Keratinocyte (primary cell): ENCODE measurements at regions not wholly inside any gene's neighbourhood (a gene's known extent, or its start where the extent isn't known, plus 50 kb on each side); places are given as distances from the start of the nearest gene placed in this dataset.
A peak's percentile ranks its signal among the peaks of the same experiment; 100 is the strongest.

Experiments used
- DNase-seq: peaks from one replicate; pipeline ENCODE4 v3.0.0-alpha.2; 2011; ENCODE audit warnings: low read depth, missing footprints, low spot score
- FAIRE-seq: peaks from 2 replicates; lab custom pipeline; 2011; peaks lifted over from hg19 to GRCh38; lab: Jason Lieb, UNC
- H2AFZ ChIP-seq: 2 replicates; pipeline ENCODE4 v1.6.0; 2012; ENCODE audit warnings: low read length, control low read depth, inconsistent platforms; ENCODE audit not compliant: control insufficient read depth
- H3K27ac ChIP-seq: 2 replicates; pipeline ENCODE4 v1.5.1; 2011; ENCODE audit warnings: low read length; ENCODE audit not compliant: control insufficient read depth, insufficient read depth
- H3K27me3 ChIP-seq: 3 replicates; pipeline ENCODE4 v1.6.0; 2011; ENCODE audit warnings: low read length; ENCODE audit not compliant: control insufficient read depth, insufficient read depth; ENCODE audit errors: extremely low read depth
- H3K36me3 ChIP-seq, 2 experiments: 2 replicates in 1 of 2; 3 replicates in 1 of 2; pipeline ENCODE4 v1.5.1; 2011; ENCODE audit warnings: low read length in 2 of 2, mild to moderate bottlenecking in 1 of 2; ENCODE audit not compliant: control insufficient read depth in 2 of 2, insufficient read depth in 2 of 2; ENCODE audit errors: extremely low read depth in 1 of 2
- H3K4me1 ChIP-seq: 3 replicates; pipeline ENCODE4 v1.5.1; 2011; ENCODE audit warnings: low read length; ENCODE audit not compliant: control insufficient read depth, insufficient read depth; ENCODE audit errors: extremely low read depth
- H3K4me2 ChIP-seq: 3 replicates; pipeline ENCODE4 v1.6.0; 2011; ENCODE audit warnings: low read depth, low read length; ENCODE audit not compliant: control insufficient read depth, insufficient read depth; ENCODE audit errors: extremely low read depth
- H3K4me3 ChIP-seq, 3 experiments: fragments of 200-600 bp in 1 of 3; sonication (generic) in 1 of 3; 2 replicates in 2 of 3; 3 replicates in 1 of 3; pipeline ENCODE4 v1.5.1; 2011 to 2016; ENCODE audit warnings: low read length in 3 of 3, mild to moderate bottlenecking in 3 of 3, control low read depth in 2 of 3, inconsistent platforms in 1 of 3, low read depth in 1 of 3, mixed read lengths in 1 of 3, mixed run types in 1 of 3, moderate library complexity in 1 of 3; ENCODE audit not compliant: control insufficient read depth in 2 of 3, insufficient read depth in 2 of 3; ENCODE audit errors: extremely low read depth in 1 of 3
- H3K79me2 ChIP-seq: 2 replicates; pipeline ENCODE4 v1.6.0; 2012; ENCODE audit warnings: low read length; ENCODE audit not compliant: control insufficient read depth, insufficient read depth
- H3K9ac ChIP-seq: 3 replicates; pipeline ENCODE4 v1.6.0; 2011; ENCODE audit warnings: low read length; ENCODE audit not compliant: control insufficient read depth, insufficient read depth; ENCODE audit errors: extremely low read depth
- H3K9me1 ChIP-seq: 3 replicates; pipeline ENCODE4 v1.6.0; 2011; ENCODE audit warnings: low read length; ENCODE audit not compliant: control insufficient read depth, insufficient read depth; ENCODE audit errors: extremely low read depth
- H3K9me3 ChIP-seq: 2 replicates; pipeline ENCODE4 v1.5.1; 2012; ENCODE audit warnings: low read depth, low read length; ENCODE audit not compliant: control insufficient read depth
- H4K20me1 ChIP-seq: 3 replicates; pipeline ENCODE4 v1.6.0; 2011; ENCODE audit warnings: low read length; ENCODE audit not compliant: control insufficient read depth, insufficient read depth; ENCODE audit errors: extremely low read depth
- CTCF ChIP-seq, 3 experiments: IDR thresholded peaks in 1 of 3; conservative IDR thresholded peaks in 1 of 3; optimal IDR thresholded peaks in 1 of 3; 2 replicates in 2 of 3; 3 replicates in 1 of 3; pipeline versions ENCODE3 to v1.5.1; 2011; ENCODE audit warnings: low read length in 3 of 3, mild to moderate bottlenecking in 3 of 3, moderate library complexity in 2 of 3, control low read depth in 1 of 3, inconsistent platforms in 1 of 3; ENCODE audit not compliant: insufficient read depth in 2 of 3; ENCODE audit errors: extremely low read depth in 1 of 3
- EZH2 ChIP-seq: IDR thresholded peaks from one replicate; pipeline ENCODE4 v1.6.1; 2012; ENCODE audit warnings: inconsistent platforms, mild to moderate bottlenecking, low read length, moderate library complexity
- dilution Hi-C: fragments of 300-500 bp; cut with MboI; formaldehyde crosslinking; loops from one replicate; pipeline ENCODE4 v1.7.0; 2020; ENCODE audit warnings: low sequenced_read_pairs; ENCODE audit not compliant: extremely low pct_ligation_motif_present

GRCh38 chr5:111932628-111933027 is 175.6 kb upstream of the NREP start:
- Histone ChIP-seq H3K36me3 (no peaks in the 10 kb centered on the region), H3K9me1 (no peaks in the 10 kb centered on the region), H2AFZ (no peak overlapping the region), H3K27ac (no peak overlapping the region), H3K4me1 (peaks cover 40% of the 10 kb centered on the region), H3K4me2 (no peak overlapping the region), H3K27me3 (no peaks in the 10 kb centered on the region), H3K9me3 (no peaks in the 10 kb centered on the region), H3K4me3 (no peak overlapping the region), H3K79me2 (no peaks in the 10 kb centered on the region), H3K9ac (no peak overlapping the region), H4K20me1 (no peaks in the 10 kb centered on the region)
- no peak for DNase-seq
- dilution Hi-C loops, result no loop called here
- TF ChIP-seq CTCF (optimal IDR thresholded peaks at IDR 0.05 in 1 of 3, IDR thresholded peaks at IDR 0.05 in 1 of 3, conservative IDR thresholded peaks at IDR 0.05 in 1 of 3; ENCODE audit: extremely low read depth in 1 of 3, insufficient read depth in 2 of 3, low read length in 3 of 3) (no peak), EZH2 (no peak)
- FAIRE-seq, result peak; percentile 23

GRCh38 chr5:111932199-111932598 is 175.2 kb upstream of the NREP start:
- no peaks in the 10 kb centered on the region for H4K20me1 ChIP-seq
- no peak overlapping the region for H3K9ac ChIP-seq
- H3K4me2 ChIP-seq, result no peak overlapping the region
- no peak overlapping the region for H2AFZ ChIP-seq
- no peaks in the 10 kb centered on the region for H3K36me3 ChIP-seq
- no peaks in the 10 kb centered on the region for H3K9me3 ChIP-seq
- no peak for TF ChIP-seq CTCF (optimal IDR thresholded peaks at IDR 0.05 in 1 of 3, IDR thresholded peaks at IDR 0.05 in 1 of 3, conservative IDR thresholded peaks at IDR 0.05 in 1 of 3; ENCODE audit: extremely low read depth in 1 of 3, insufficient read depth in 2 of 3, low read length in 3 of 3)
- TF ChIP-seq EZH2, result no peak
- FAIRE-seq (no peak), DNase-seq (no peak)
- H3K4me1 ChIP-seq, result peaks cover 40% of the 10 kb centered on the region
- H3K4me3 ChIP-seq, result no peak overlapping the region
- H3K9me1 ChIP-seq, result no peaks in the 10 kb centered on the region
- dilution Hi-C loops, result no loop called here
- H3K27ac ChIP-seq, result no peak overlapping the region
- H3K79me2 ChIP-seq, result no peaks in the 10 kb centered on the region
- H3K27me3 ChIP-seq, result no peaks in the 10 kb centered on the region
